ENCODE measurements at regions not wholly inside any gene's neighbourhood (a gene's known extent, or its start where the extent isn't known, plus 50 kb on each side); places are given as distances from the start of the nearest gene placed in this dataset.

DNA sequence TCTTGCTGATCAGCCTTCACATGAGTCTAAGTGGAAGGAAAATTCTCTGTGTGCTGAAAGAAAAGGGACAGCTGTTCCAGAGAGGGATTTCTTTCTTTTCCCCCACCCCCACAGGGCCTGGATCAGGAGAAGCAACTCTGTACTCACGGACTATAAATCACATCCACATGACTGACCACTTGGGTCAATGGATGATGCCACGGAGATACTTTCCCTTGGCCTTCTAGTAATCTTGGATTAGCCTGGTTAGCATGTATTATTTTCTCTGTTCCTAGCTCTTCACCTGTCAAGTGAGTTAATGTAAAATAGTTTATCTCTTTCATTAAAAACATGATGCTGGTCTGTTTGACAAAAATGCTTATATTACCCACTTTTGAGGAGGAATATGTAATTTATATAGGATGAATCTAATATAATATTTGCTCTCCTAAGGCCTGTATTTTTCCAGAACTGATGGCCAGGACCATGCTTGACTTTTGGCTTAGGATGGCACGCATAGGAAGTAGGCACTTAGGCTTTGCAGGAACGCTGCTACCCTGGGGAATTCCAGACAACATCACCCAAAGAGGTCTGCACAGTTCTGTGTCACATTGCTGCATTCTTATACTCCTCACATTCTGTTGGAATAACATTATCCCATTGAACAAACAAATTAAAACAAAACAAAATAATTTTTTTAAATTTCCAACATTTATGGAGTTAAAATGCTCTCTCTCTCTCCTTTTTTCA is 892.1 kb downstream of the TLE1 start:
- no peaks in the 10 kb centered on the region for H3K4me1 ChIP-seq (ENCODE audit: control insufficient read depth, insufficient read depth, low read length)
- TF ChIP-seq, protein P1, sequence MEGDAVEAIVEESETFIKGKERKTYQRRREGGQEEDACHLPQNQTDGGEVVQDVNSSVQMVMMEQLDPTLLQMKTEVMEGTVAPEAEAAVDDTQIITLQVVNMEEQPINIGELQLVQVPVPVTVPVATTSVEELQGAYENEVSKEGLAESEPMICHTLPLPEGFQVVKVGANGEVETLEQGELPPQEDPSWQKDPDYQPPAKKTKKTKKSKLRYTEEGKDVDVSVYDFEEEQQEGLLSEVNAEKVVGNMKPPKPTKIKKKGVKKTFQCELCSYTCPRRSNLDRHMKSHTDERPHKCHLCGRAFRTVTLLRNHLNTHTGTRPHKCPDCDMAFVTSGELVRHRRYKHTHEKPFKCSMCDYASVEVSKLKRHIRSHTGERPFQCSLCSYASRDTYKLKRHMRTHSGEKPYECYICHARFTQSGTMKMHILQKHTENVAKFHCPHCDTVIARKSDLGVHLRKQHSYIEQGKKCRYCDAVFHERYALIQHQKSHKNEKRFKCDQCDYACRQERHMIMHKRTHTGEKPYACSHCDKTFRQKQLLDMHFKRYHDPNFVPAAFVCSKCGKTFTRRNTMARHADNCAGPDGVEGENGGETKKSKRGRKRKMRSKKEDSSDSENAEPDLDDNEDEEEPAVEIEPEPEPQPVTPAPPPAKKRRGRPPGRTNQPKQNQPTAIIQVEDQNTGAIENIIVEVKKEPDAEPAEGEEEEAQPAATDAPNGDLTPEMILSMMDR (IDR thresholded peaks at IDR 0.05), result no peak
- no peak for TF ChIP-seq POLR2AphosphoS5 (IDR thresholded peaks at IDR 0.05; ENCODE audit: low read depth, low read length)
- no peak for TF ChIP-seq SIN3A (IDR thresholded peaks at IDR 0.05; ENCODE audit: borderline replicate concordance, insufficient read depth, low read depth, low read length)
- no peak for TF ChIP-seq TCF7L2 (IDR thresholded peaks at IDR 0.05; ENCODE audit: low read depth, low read length)
- TF ChIP-seq, protein P2, sequence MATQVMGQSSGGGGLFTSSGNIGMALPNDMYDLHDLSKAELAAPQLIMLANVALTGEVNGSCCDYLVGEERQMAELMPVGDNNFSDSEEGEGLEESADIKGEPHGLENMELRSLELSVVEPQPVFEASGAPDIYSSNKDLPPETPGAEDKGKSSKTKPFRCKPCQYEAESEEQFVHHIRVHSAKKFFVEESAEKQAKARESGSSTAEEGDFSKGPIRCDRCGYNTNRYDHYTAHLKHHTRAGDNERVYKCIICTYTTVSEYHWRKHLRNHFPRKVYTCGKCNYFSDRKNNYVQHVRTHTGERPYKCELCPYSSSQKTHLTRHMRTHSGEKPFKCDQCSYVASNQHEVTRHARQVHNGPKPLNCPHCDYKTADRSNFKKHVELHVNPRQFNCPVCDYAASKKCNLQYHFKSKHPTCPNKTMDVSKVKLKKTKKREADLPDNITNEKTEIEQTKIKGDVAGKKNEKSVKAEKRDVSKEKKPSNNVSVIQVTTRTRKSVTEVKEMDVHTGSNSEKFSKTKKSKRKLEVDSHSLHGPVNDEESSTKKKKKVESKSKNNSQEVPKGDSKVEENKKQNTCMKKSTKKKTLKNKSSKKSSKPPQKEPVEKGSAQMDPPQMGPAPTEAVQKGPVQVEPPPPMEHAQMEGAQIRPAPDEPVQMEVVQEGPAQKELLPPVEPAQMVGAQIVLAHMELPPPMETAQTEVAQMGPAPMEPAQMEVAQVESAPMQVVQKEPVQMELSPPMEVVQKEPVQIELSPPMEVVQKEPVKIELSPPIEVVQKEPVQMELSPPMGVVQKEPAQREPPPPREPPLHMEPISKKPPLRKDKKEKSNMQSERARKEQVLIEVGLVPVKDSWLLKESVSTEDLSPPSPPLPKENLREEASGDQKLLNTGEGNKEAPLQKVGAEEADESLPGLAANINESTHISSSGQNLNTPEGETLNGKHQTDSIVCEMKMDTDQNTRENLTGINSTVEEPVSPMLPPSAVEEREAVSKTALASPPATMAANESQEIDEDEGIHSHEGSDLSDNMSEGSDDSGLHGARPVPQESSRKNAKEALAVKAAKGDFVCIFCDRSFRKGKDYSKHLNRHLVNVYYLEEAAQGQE (IDR thresholded peaks at IDR 0.05; ENCODE audit: insufficient read depth in 1 of 2, low read depth in 2 of 2, low read length in 1 of 2), result no peak
- no peaks in the 10 kb centered on the region for H3K36me3 ChIP-seq (ENCODE audit: control insufficient read depth, insufficient read depth, low read length)
- BruUV-seq (replicated peaks), result no TSS peak
- H3K9me3 ChIP-seq (ENCODE audit: control insufficient read depth, insufficient read depth, low read depth, low read length), result no peaks in the 10 kb centered on the region
- no peaks in the 10 kb centered on the region for H3K27me3 ChIP-seq (ENCODE audit: control insufficient read depth, insufficient read depth, low read length)
- ChIA-PET CTCF (no interaction called here), POLR2A (no interaction called here)
- no peak for ATAC-seq
- intact Hi-C loops (cut with micrococcal nuclease; ENCODE audit: unreplicated experiment) (no loop called here), in situ Hi-C loops (cut with HindIII; ENCODE audit: low pct_unique_long_range_greater_than_20kb, low sequenced_read_pairs) (no loop called here)
- no peak overlapping the region for H3K27ac ChIP-seq (ENCODE audit: low read length)
- no peak for DNase-seq (ENCODE audit: low read depth, low spot score)
- no peak overlapping the region for H3K4me3 ChIP-seq (ENCODE audit: low read depth in 2 of 2, low read length in 2 of 2)

DNA sequence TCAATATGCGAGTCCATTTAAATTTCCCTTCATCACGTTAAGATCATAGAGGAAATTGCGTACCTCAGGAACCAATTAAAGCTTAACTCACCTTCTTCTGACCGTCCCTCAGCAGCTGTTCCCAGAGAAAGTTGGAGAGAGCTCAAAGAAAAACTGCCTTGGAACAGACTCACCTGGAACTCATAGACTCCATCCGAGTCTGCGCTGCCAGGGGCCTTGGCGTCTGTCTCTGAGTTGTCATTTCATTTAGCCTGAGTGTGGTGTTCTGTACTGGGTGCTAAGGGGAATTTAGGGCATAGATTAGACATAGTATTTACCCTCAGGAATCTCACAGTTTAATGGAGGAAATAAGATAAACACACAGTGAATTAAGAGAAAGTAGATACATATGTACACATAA is 892.7 kb downstream of the TLE1 start:
- no peaks in the 10 kb centered on the region for H3K36me3 ChIP-seq (ENCODE audit: control insufficient read depth, insufficient read depth, low read length)
- BruUV-seq (replicated peaks), result no TSS peak
- intact Hi-C loops (cut with micrococcal nuclease; ENCODE audit: unreplicated experiment), result no loop called here

More for the DNA sequence above, 892.7 kb downstream of the TLE1 start:
- DNase-seq (ENCODE audit: low read depth, low spot score) (no peak), ATAC-seq (no peak)
- Histone ChIP-seq H3K27ac (ENCODE audit: low read length) (no peak overlapping the region), H3K9me3 (ENCODE audit: control insufficient read depth, insufficient read depth, low read depth, low read length) (no peaks in the 10 kb centered on the region), H3K27me3 (ENCODE audit: control insufficient read depth, insufficient read depth, low read length) (no peaks in the 10 kb centered on the region), H3K4me1 (ENCODE audit: control insufficient read depth, insufficient read depth, low read length) (no peaks in the 10 kb centered on the region), H3K4me3 (ENCODE audit: low read depth in 2 of 2, low read length in 2 of 2) (no peak overlapping the region)
- in situ Hi-C loops (cut with HindIII; ENCODE audit: low pct_unique_long_range_greater_than_20kb, low sequenced_read_pairs), result no loop called here
- ChIA-PET CTCF (no interaction called here), POLR2A (no interaction called here)
- TF ChIP-seq TCF7L2 (IDR thresholded peaks at IDR 0.05; ENCODE audit: low read depth, low read length) (no peak), POLR2AphosphoS5 (IDR thresholded peaks at IDR 0.05; ENCODE audit: low read depth, low read length) (no peak), SIN3A (IDR thresholded peaks at IDR 0.05; ENCODE audit: borderline replicate concordance, insufficient read depth, low read depth, low read length) (no peak)
- TF ChIP-seq, protein P2 (IDR thresholded peaks at IDR 0.05; ENCODE audit: insufficient read depth in 1 of 2, low read depth in 2 of 2, low read length in 1 of 2), result no peak
- TF ChIP-seq, protein P1 (IDR thresholded peaks at IDR 0.05), result no peak

All from Panc1 (cell line).